HFF-Myc (cell line): ENCODE measurements at regions not wholly inside any gene's neighbourhood (a gene's known extent, or its start where the extent isn't known, plus 50 kb on each side); places are given as distances from the start of the nearest gene placed in this dataset.

Experiments used
- DNase-seq: peaks from one replicate; pipeline ENCODE4 v3.0.0-alpha.2; 2011; ENCODE audit warnings: low read depth; ENCODE audit errors: extremely low read depth
- H3K4me3 ChIP-seq: replicated peaks from 2 replicates; pipeline ENCODE4 v1.5.1; 2011; ENCODE audit warnings: low read depth, mild to moderate bottlenecking, control low read depth, low read length
- CTCF ChIP-seq: IDR thresholded peaks from 2 replicates; pipeline ENCODE4 v1.5.1; 2012; ENCODE audit warnings: mild to moderate bottlenecking, low read depth, low read length, control low read depth; ENCODE audit errors: missing control alignments

GRCh38 chr7:156163747-156164146, 351.5 kb upstream of the SHH start:
- H3K4me3 ChIP-seq: no peak overlapping the region
- no peak for DNase-seq
- no peak for TF ChIP-seq CTCF

GRCh38 chr7:156162451-156162850, 350.2 kb upstream of the SHH start:
- no peak for DNase-seq
- no peak overlapping the region for H3K4me3 ChIP-seq
- no peak for TF ChIP-seq CTCF

GRCh38 chr7:156160811-156161210, 348.5 kb upstream of the SHH start:
- no peak overlapping the region for H3K4me3 ChIP-seq

GRCh38 chr7:156158693-156159092, 346.4 kb upstream of the SHH start:
- no peak overlapping the region for H3K4me3 ChIP-seq
- TF ChIP-seq CTCF: no peak
- no peak for DNase-seq

More at GRCh38 chr7:156160811-156161210, 348.5 kb upstream of the SHH start:
- DNase-seq: no peak
- TF ChIP-seq CTCF: no peak

GRCh38 chr7:156158213-156158612, 345.9 kb upstream of the SHH start:
- DNase-seq: no peak
- H3K4me3 ChIP-seq: no peak overlapping the region
- TF ChIP-seq CTCF: no peak

GRCh38 chr7:156157409-156158012, 345.2 kb upstream of the SHH start:
- H3K4me3 ChIP-seq: no peak overlapping the region
- TF ChIP-seq CTCF: no peak
- DNase-seq: no peak

GRCh38 chr7:156156734-156157408, 344.6 kb upstream of the SHH start:
- TF ChIP-seq CTCF: no peak
- no peak overlapping the region for H3K4me3 ChIP-seq
- DNase-seq: no peak
